NCI-H128 (cell line): ENCODE measurements at regions not wholly inside any gene's neighbourhood (a gene's known extent, or its start where the extent isn't known, plus 50 kb on each side); places are given as distances from the start of the nearest gene placed in this dataset.

Source experiments
- DNase-seq: peaks from one replicate; lab custom pipeline; 2025; ENCODE audit not compliant: unreplicated experiment; lab: John Stamatoyannopoulos, UW

- no peak for DNase-seq
Measured at GRCh38 chr13:33945477-33945876, 127.5 kb downstream of the RFC3 start.

GRCh38 chr13:33953203-33953602 lies 135.3 kb downstream of the RFC3 start:
- no peak for DNase-seq

DNA sequence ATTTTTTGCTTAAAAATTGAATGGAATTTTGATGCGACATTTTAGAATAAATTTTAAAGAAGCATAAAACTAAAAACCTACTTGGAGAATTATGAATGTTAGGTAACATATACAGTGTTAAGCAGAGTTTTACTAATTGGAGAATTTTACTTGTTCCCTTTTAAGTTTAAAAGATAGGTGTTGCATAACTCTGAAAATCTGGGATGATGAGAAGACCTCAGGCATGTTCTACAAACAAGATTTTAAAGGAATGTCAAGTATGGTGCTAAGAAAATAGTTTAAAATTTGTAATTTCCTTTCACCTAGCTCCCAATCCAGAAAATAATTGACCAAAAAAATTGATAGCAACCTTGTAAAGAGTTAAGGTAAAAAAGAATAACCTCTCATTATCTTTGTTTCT lies 135.8 kb downstream of the RFC3 start:
- DNase-seq = no peak

- no peak for DNase-seq
Measured at GRCh38 chr13:33956346-33956745, 138.4 kb downstream of the RFC3 start.

- no peak for DNase-seq
Measured at GRCh38 chr13:33957497-33957905, 139.6 kb downstream of the RFC3 start.

GRCh38 chr13:33958964-33959363 lies 141.0 kb downstream of the RFC3 start:
- DNase-seq = no peak

- no peak for DNase-seq
Measured at GRCh38 chr13:33963134-33963533, 145.2 kb downstream of the RFC3 start.

- DNase-seq = no peak
Measured at GRCh38 chr13:33963895-33964294, 145.9 kb downstream of the RFC3 start.

- DNase-seq = no peak
Measured at GRCh38 chr13:33968520-33969507, 150.9 kb downstream of the RFC3 start.

- no peak for DNase-seq
Measured at GRCh38 chr13:33970746-33971561, 153.0 kb downstream of the RFC3 start.

DNA sequence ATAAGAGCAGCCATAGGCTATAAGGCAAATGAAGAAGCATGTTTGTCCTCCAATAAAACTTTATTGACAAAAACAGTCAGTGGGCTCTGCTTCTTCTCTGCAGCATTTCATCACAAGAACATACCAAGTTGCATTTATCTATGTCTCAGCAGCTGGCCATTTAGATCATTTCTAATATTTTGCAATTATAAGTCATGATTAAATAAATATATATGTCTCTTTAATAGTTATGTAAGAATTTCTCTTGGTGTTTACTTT lies 153.5 kb downstream of the RFC3 start:
- DNase-seq = no peak

DNA sequence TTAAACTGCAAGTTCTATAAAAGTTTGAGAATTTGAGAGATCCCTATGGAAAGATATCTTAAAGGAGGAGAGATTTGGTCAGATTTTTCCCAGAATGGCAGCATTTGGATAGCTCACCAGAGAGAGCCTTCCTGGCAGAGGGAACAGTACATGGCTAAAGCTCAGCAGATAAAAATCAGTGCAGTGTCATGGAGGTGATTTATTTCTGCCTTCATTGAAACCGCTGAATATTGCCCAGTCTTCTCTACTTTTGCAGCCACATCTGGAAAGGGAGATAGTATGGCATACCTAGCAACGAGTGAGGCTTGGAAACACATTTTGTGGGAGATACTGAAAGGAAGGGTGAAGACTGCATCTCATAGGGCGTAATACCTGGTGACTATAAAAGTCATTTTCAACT lies 155.2 kb downstream of the RFC3 start:
- DNase-seq = no peak

DNA sequence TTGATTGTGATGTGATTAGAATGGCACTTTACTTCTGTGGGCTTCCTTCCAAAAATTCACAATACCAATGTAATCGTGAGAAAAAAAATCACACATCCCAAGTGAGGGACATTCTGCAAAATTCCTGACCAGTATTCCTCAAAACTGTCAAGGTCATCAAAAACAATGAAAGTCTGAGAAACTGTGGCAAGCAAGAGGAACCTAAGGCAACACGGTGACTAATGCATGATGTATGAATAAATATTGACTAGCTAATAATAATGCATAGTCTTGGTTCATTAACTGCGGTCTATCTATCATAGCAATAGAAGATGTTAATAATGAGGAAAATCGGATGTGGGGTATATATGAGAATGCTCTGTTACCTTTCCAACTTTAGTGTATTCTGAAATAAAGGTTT lies 159.0 kb downstream of the RFC3 start:
- no peak for DNase-seq

DNA sequence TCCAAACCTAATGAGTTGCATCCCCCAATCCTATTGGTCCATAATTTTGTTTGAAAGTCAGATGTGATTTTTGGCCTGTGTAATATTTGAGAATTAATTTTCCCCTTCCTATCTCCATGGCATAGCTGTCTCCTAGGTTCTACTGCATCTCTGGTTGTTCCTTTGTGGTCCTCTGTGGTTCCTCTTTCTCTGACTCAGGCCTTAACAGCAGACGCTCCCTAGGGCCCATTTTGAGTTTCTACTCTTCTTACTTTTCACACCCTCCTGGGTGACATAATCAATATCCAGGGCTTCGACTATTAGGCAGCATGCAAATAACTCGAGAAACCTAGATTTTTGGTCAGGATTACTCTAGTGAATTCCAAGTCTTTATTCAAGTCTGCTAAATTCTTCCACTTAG lies 160.7 kb downstream of the RFC3 start:
- no peak for DNase-seq

GRCh38 chr13:33992881-33993336 lies 175.0 kb downstream of the RFC3 start:
- no peak for DNase-seq

DNA sequence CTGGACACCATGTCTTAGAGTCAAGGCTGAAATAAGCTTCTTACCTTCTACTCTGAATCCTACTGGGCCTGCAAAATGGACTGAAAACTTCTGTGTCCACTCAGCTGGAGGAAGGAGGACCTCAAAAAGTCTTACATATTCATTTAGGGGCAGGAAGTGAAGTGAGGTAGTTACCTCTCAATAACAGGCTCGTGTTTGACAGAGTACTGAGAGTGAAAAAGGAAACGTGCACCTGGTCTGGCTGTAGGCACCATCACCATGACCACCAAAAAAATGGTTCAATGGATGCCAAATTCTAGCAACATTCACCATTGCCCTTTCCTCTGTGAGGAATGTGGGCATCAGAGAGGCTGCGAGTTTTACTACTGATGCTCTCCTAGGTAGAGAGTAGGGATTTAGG lies 176.2 kb downstream of the RFC3 start:
- no peak for DNase-seq

- no peak for DNase-seq
Measured at GRCh38 chr13:33994826-33995502, 177.0 kb downstream of the RFC3 start.

DNA sequence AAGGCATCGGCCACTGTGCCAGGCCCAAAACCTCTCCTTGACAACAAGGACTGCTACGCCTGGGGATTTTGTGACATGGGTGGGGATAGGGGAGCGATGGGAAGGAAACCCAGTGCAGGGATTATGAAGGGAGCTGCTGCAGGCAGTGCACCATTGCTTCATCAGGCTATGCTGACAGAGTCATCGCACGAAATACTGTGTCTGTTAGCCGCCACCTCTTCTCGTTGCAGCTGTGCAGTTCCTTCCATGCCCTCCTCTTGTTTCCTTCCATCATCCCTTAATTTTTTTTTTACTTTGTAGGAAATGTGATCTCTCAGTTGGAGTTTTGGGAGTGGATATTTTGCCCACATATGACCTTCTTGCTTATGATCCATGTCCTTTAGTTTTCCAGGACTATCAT lies 178.7 kb downstream of the RFC3 start:
- DNase-seq = no peak

- no peak for DNase-seq
Measured at GRCh38 chr13:33997574-33997973, 179.6 kb downstream of the RFC3 start.

GRCh38 chr13:33999811-34000605 lies 182.1 kb downstream of the RFC3 start:
- DNase-seq = no peak

- no peak for DNase-seq
Measured at GRCh38 chr13:34000955-34001354, 183.0 kb downstream of the RFC3 start.
